ENCODE measurements at regions not wholly inside any gene's neighbourhood (a gene's known extent, or its start where the extent isn't known, plus 50 kb on each side); places are given as distances from the start of the nearest gene placed in this dataset.
"Not testable (repeated sequence)": the region's sequence is repeated elsewhere in the genome, so short reads cannot be mapped to it uniquely, and the experiment has no call there.

DNA sequence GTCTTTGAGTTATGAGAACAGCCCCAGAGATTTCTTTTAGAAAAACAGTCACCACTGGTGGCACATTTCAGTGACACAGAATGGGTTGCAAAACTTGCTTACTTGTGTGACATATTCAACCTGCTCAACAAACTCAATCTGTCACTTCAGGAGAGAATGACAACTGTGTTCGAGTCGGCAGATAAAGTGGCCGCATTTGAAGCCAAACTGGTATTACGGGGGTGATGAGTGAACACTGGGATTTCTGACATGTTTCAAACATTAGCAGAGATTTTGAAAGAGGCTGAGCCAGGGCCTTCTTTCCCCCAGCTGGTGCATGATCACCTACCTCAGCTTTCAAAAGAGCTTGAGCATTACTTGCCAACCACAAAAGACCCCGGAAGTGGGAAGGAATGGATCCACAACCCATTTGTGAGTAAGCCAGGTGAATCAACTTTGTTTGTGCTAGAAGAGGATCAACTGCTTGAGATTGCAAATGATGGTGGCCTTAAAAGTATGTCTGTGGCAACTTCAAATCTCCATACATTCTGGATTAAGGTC is 210.7 kb upstream of the IRS2 start:
- TF ChIP-seq, protein P1, sequence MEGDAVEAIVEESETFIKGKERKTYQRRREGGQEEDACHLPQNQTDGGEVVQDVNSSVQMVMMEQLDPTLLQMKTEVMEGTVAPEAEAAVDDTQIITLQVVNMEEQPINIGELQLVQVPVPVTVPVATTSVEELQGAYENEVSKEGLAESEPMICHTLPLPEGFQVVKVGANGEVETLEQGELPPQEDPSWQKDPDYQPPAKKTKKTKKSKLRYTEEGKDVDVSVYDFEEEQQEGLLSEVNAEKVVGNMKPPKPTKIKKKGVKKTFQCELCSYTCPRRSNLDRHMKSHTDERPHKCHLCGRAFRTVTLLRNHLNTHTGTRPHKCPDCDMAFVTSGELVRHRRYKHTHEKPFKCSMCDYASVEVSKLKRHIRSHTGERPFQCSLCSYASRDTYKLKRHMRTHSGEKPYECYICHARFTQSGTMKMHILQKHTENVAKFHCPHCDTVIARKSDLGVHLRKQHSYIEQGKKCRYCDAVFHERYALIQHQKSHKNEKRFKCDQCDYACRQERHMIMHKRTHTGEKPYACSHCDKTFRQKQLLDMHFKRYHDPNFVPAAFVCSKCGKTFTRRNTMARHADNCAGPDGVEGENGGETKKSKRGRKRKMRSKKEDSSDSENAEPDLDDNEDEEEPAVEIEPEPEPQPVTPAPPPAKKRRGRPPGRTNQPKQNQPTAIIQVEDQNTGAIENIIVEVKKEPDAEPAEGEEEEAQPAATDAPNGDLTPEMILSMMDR (IDR thresholded peaks at IDR 0.05) = not testable (repeated sequence)
- TF ChIP-seq POLR2A (IDR thresholded peaks at IDR 0.05) = not testable (repeated sequence)
